MM.1S (cell line): ENCODE measurements at regions not wholly inside any gene's neighbourhood (a gene's known extent, or its start where the extent isn't known, plus 50 kb on each side); places are given as distances from the start of the nearest gene placed in this dataset.

Source experiments
- DNase-seq: peaks from one replicate; pipeline ENCODE4 v3.0.0-alpha.2; 2015
- H2AFZ ChIP-seq: fragments of 300-600 bp; sonication (generic); 2 replicates; pipeline ENCODE4 v1.6.0; 2016; ENCODE audit warnings: antibody characterized with exemption, low read length
- H3F3A ChIP-seq: fragments of 300-600 bp; sonication (generic); 2 replicates; pipeline ENCODE4 v1.6.1; 2016; ENCODE audit warnings: mild to moderate bottlenecking, antibody characterized with exemption, low read length, moderate library complexity, mixed read lengths; ENCODE audit not compliant: insufficient read depth
- H3K27ac ChIP-seq: fragments of 300-600 bp; sonication (generic); 2 replicates; pipeline ENCODE4 v1.5.1; 2016; ENCODE audit warnings: mild to moderate bottlenecking, low read length
- H3K27me3 ChIP-seq: fragments of 300-600 bp; sonication (generic); replicated peaks from 2 replicates; pipeline ENCODE4 v1.6.0; 2016; ENCODE audit warnings: low read length; ENCODE audit not compliant: insufficient read depth
- H3K36me3 ChIP-seq: fragments of 300-600 bp; sonication (generic); replicated peaks from 2 replicates; pipeline ENCODE4 v1.6.1; 2016; ENCODE audit warnings: mild to moderate bottlenecking, low read length, mixed read lengths; ENCODE audit not compliant: insufficient read depth
- H3K4me1 ChIP-seq: fragments of 300-600 bp; sonication (generic); 2 replicates; pipeline ENCODE4 v1.6.1; 2016; ENCODE audit warnings: low read length, mixed read lengths
- H3K4me2 ChIP-seq: fragments of 300-600 bp; sonication (generic); 2 replicates; pipeline ENCODE4 v1.6.0; 2016; ENCODE audit warnings: low read depth, low read length
- H3K4me3 ChIP-seq: fragments of 300-600 bp; sonication (generic); 2 replicates; pipeline ENCODE4 v1.5.1; 2016; ENCODE audit warnings: low read length, mixed read lengths
- H3K79me2 ChIP-seq: fragments of 300-600 bp; sonication (generic); 2 replicates; pipeline ENCODE4 v1.6.1; 2016; ENCODE audit warnings: mixed run types, low read length, mixed read lengths
- H3K9ac ChIP-seq: fragments of 300-600 bp; sonication (generic); 2 replicates; pipeline ENCODE4 v1.6.1; 2016; ENCODE audit warnings: low read length, mixed read lengths
- H3K9me2 ChIP-seq: fragments of 300-600 bp; sonication (generic); replicated peaks from 2 replicates; pipeline ENCODE4 v1.6.1; 2016; ENCODE audit warnings: mild to moderate bottlenecking, low read length, mixed read lengths; ENCODE audit not compliant: insufficient read depth
- H3K9me3 ChIP-seq: fragments of 300-600 bp; sonication (generic); replicated peaks from 2 replicates; pipeline ENCODE4 v1.6.1; 2016; ENCODE audit warnings: mild to moderate bottlenecking, low read length, mixed read lengths; ENCODE audit not compliant: insufficient read depth
- H4K20me1 ChIP-seq: fragments of 300-600 bp; sonication (generic); 2 replicates; pipeline ENCODE4 v1.6.1; 2016; ENCODE audit warnings: mild to moderate bottlenecking, low read length, moderate library complexity, mixed read lengths; ENCODE audit not compliant: insufficient read depth
- CTCF ChIP-seq: fragments of 300-600 bp; sonication (generic); IDR thresholded peaks from 2 replicates; pipeline ENCODE4 v1.5.1; 2016; ENCODE audit warnings: antibody characterized with exemption, low read length, mixed read lengths
- EZH2 ChIP-seq: fragments of 300-600 bp; sonication (generic); optimal IDR thresholded peaks from 2 replicates; pipeline ENCODE3; 2017; ENCODE audit warnings: low read depth, mild to moderate bottlenecking, antibody characterized with exemption, low read length, mixed read lengths
- EZH2phosphoT487 ChIP-seq: fragments of 300-600 bp; sonication (generic); IDR thresholded peaks from 2 replicates; pipeline ENCODE4 v1.6.1; 2018; ENCODE audit warnings: antibody characterized with exemption, low read length

- no peaks in the 10 kb centered on the region for H3K4me1 ChIP-seq
- H3K79me2 ChIP-seq = no peaks in the 10 kb centered on the region
- H3K9ac ChIP-seq = no peak overlapping the region
- no peak overlapping the region for H3K4me2 ChIP-seq
- H3F3A ChIP-seq = no peaks in the 10 kb centered on the region
- TF ChIP-seq CTCF = no peak
- no peak for TF ChIP-seq EZH2phosphoT487
- no peak overlapping the region for H3K27ac ChIP-seq
- DNase-seq = no peak
- no peaks in the 10 kb centered on the region for H4K20me1 ChIP-seq
- H3K9me2 ChIP-seq = no peaks in the 10 kb centered on the region
- H3K4me3 ChIP-seq = no peak overlapping the region
- H3K36me3 ChIP-seq = no peaks in the 10 kb centered on the region
- peaks cover 8% of the 10 kb centered on the region; the same call in 1 of the 2 replicates for H3K27me3 ChIP-seq
- no peak overlapping the region for H2AFZ ChIP-seq
- no peaks in the 10 kb centered on the region for H3K9me3 ChIP-seq
Measured at GRCh38 chr2:120879431-120880295, 144.0 kb downstream of the GLI2 start.

- Histone ChIP-seq H3K79me2 (no peaks in the 10 kb centered on the region), H3K9ac (no peak overlapping the region), H3K27ac (no peak overlapping the region), H3K4me1 (no peaks in the 10 kb centered on the region), H3K4me3 (no peak overlapping the region), H3K9me3 (no peaks in the 10 kb centered on the region), H3K36me3 (no peaks in the 10 kb centered on the region), H3K27me3 (peaks cover 8% of the 10 kb centered on the region; the same call in 1 of the 2 replicates), H3K9me2 (no peaks in the 10 kb centered on the region), H3F3A (no peaks in the 10 kb centered on the region), H2AFZ (no peak overlapping the region), H4K20me1 (no peaks in the 10 kb centered on the region), H3K4me2 (no peak overlapping the region)
- peak; percentile 12 for DNase-seq
- TF ChIP-seq EZH2phosphoT487 = no peak
- no peak for TF ChIP-seq EZH2
- TF ChIP-seq CTCF = no peak
Measured at GRCh38 chr2:120880381-120880780, 144.7 kb downstream of the GLI2 start.

- H3K79me2 ChIP-seq = no peaks in the 10 kb centered on the region
- H3K27ac ChIP-seq = no peak overlapping the region
- no peak for TF ChIP-seq EZH2phosphoT487
- no peak for TF ChIP-seq CTCF
- TF ChIP-seq EZH2 = no peak
- H3K9ac ChIP-seq = no peak overlapping the region
- H3K27me3 ChIP-seq = peaks cover 8% of the 10 kb centered on the region; the same call in 1 of the 2 replicates
- H3K9me3 ChIP-seq = no peaks in the 10 kb centered on the region
- H2AFZ ChIP-seq = no peak overlapping the region
- H3K36me3 ChIP-seq = no peaks in the 10 kb centered on the region
- H4K20me1 ChIP-seq = no peaks in the 10 kb centered on the region
- no peaks in the 10 kb centered on the region for H3K9me2 ChIP-seq
- DNase-seq = no peak
- no peak overlapping the region for H3K4me3 ChIP-seq
- H3K4me1 ChIP-seq = no peaks in the 10 kb centered on the region
- no peak overlapping the region for H3K4me2 ChIP-seq
- no peaks in the 10 kb centered on the region for H3F3A ChIP-seq
Measured at GRCh38 chr2:120881981-120882788, 146.5 kb downstream of the GLI2 start.
